Left ventricle myocardium inferior (tissue), 1 donor: ENCODE measurements at regions not wholly inside any gene's neighbourhood (a gene's known extent, or its start where the extent isn't known, plus 50 kb on each side); places are given as distances from the start of the nearest gene placed in this dataset.

Experiments
- DNase-seq: peaks from one replicate; pipeline ENCODE4 v3.0.0-alpha.2; 2020
- H3K27ac ChIP-seq: fragments of 200-600 bp; replicated peaks from 2 replicates; pipeline ENCODE4 v1.8.0; 2021
- H3K27me3 ChIP-seq: fragments of 200-600 bp; 2 replicates; pipeline ENCODE4 v1.8.0; 2021; ENCODE audit warnings: low read depth
- H3K36me3 ChIP-seq: fragments of 200-600 bp; 2 replicates; pipeline ENCODE4 v1.8.0; 2021
- H3K4me1 ChIP-seq: fragments of 200-600 bp; 2 replicates; pipeline ENCODE4 v1.8.0; 2021
- H3K4me3 ChIP-seq: fragments of 200-600 bp; 2 replicates; pipeline ENCODE4 v1.8.0; 2021; ENCODE audit warnings: mild to moderate bottlenecking, moderate library complexity
- H3K9me3 ChIP-seq: fragments of 200-600 bp; replicated peaks from 2 replicates; pipeline ENCODE4 v1.8.0; 2021
- CTCF ChIP-seq: fragments of 200-600 bp; IDR thresholded peaks from 2 replicates; pipeline ENCODE4 v1.8.0; 2021; ENCODE audit warnings: antibody characterized with exemption, mild to moderate bottlenecking, borderline replicate concordance
- intact Hi-C: fragments of 100-400 bp; cut with micrococcal nuclease; formaldehyde crosslinking; loops from one replicate; pipeline ENCODE4 v1.11.0; 2022
- donor health status: DM: no; HTN: yes; CAD: no; lungs with severe emphysema.

GRCh38 chr7:13041368-13041988 is 354.0 kb downstream of the ARL4A start:
- Histone ChIP-seq H3K9me3 (peaks cover 1% of the 10 kb centered on the region), H3K27ac (no peak overlapping the region), H3K4me3 (no peak overlapping the region), H3K27me3 (no peaks in the 10 kb centered on the region), H3K36me3 (no peaks in the 10 kb centered on the region), H3K4me1 (no peaks in the 10 kb centered on the region)
- intact Hi-C loops: no loop called here
- TF ChIP-seq CTCF: no peak
- no peak for DNase-seq

- no peak for DNase-seq
- H3K4me3 ChIP-seq: no peak overlapping the region
- H3K36me3 ChIP-seq: no peaks in the 10 kb centered on the region
- no peaks in the 10 kb centered on the region for H3K27me3 ChIP-seq
- no peak overlapping the region for H3K27ac ChIP-seq
- no peak for TF ChIP-seq CTCF
- H3K9me3 ChIP-seq: no peaks in the 10 kb centered on the region
- H3K4me1 ChIP-seq: no peaks in the 10 kb centered on the region
- intact Hi-C loops: no loop called here
Observed at GRCh38 chr7:13042605-13043236, 355.3 kb downstream of the ARL4A start.

- DNase-seq: no peak
- Histone ChIP-seq H3K27ac (no peak overlapping the region), H3K9me3 (no peaks in the 10 kb centered on the region), H3K4me3 (no peak overlapping the region), H3K27me3 (no peaks in the 10 kb centered on the region), H3K36me3 (no peaks in the 10 kb centered on the region), H3K4me1 (no peaks in the 10 kb centered on the region)
- TF ChIP-seq CTCF: no peak
- intact Hi-C loops: no loop called here
Observed at GRCh38 chr7:13044309-13044708, 356.9 kb downstream of the ARL4A start.

DNA sequence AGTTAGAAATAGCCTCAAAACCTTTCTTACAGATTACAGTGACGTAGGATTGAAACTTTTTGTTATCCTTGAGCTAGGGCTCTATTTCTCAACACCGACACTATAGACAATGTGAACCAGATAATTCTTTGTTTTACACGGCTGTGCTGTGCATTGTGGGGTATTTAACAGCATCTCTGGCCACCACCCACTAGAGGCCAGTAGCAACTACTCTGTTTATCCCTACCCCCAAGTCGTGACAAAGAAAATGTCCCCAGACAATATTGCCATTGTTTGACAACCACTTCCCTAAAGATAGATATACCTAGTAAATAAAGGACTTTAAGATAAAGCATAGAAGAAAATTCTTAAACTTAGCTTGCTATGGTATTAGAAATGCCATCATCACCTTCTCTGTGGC is 359.6 kb downstream of the ARL4A start:
- no peak overlapping the region for H3K27ac ChIP-seq
- no peak for TF ChIP-seq CTCF
- DNase-seq: no peak
- no peaks in the 10 kb centered on the region for H3K4me1 ChIP-seq
- H3K4me3 ChIP-seq: no peak overlapping the region
- H3K9me3 ChIP-seq: no peaks in the 10 kb centered on the region
- no peaks in the 10 kb centered on the region for H3K27me3 ChIP-seq
- no peaks in the 10 kb centered on the region for H3K36me3 ChIP-seq
- intact Hi-C loops: no loop called here

DNA sequence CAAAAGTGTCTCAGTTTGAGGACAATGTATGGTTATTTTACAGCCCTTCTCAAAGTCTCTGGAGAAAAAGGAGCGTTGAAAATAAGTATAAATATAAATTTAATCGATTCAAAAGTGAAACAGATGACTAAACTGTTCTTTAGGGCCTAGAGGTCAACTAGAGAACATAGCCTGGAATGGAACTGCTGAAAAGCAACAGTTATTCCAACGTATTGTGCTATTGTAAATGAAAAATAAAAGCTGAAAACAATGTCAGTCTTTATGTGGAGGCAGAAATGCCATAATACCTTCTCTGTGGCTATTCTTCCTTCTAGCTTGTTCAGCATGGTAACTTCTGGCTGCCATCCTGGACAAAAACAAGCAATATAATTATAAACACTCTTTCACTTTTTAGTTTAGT is 362.5 kb downstream of the ARL4A start:
- H3K9me3 ChIP-seq: no peaks in the 10 kb centered on the region
- H3K36me3 ChIP-seq: no peaks in the 10 kb centered on the region
- H3K4me3 ChIP-seq: no peak overlapping the region
- intact Hi-C loops: no loop called here
- no peaks in the 10 kb centered on the region for H3K27me3 ChIP-seq
- no peak for TF ChIP-seq CTCF
- no peak for DNase-seq
- no peak overlapping the region for H3K27ac ChIP-seq
- no peaks in the 10 kb centered on the region for H3K4me1 ChIP-seq
